Stimulated activated naive CD8-positive, alpha-beta T cell treated with anti-CD3 and anti-CD28 coated beads, Interleukin-15, Interleukin-2, amounts not matched to agents 100 U/mL and 50 U/mL, for 24 hours (primary cell): ENCODE measurements at regions not wholly inside any gene's neighbourhood (a gene's known extent, or its start where the extent isn't known, plus 50 kb on each side); places are given as distances from the start of the nearest gene placed in this dataset.

ENCODE experiments used
- ATAC-seq: fragments of 150-1000 bp; cut with Tn5 transposase; one replicate; pipeline ENCODE4 v1.10.0; 2021
- DNase-seq: peaks from one replicate; pipeline ENCODE4 v3.0.0; 2021

GRCh38 chr16:52052818-52053217 is 494.1 kb downstream of the TOX3 start:
- ATAC-seq: no peak
- DNase-seq: no peak

- ATAC-seq (no peak), DNase-seq (no peak)
Measured at GRCh38 chr16:52051414-52052172, 495.4 kb downstream of the TOX3 start.

- ATAC-seq: no peak
- DNase-seq: no peak
Measured at GRCh38 chr16:52050418-52050817, 496.5 kb downstream of the TOX3 start.

GRCh38 chr16:52035436-52035835 is 511.5 kb downstream of the TOX3 start:
- no peak for ATAC-seq
- no peak for DNase-seq

- DNase-seq: no peak
- ATAC-seq: no peak
Measured at GRCh38 chr16:52034830-52035229, 512.1 kb downstream of the TOX3 start.

GRCh38 chr16:52033992-52034391 is 513.0 kb downstream of the TOX3 start:
- DNase-seq (no peak), ATAC-seq (no peak)

- ATAC-seq (no peak), DNase-seq (no peak)
Measured at GRCh38 chr16:52022980-52023379, 524.0 kb downstream of the TOX3 start.

GRCh38 chr16:52022177-52022576 is 524.8 kb downstream of the TOX3 start:
- DNase-seq (no peak), ATAC-seq (no peak)

- ATAC-seq: no peak
- no peak for DNase-seq
Measured at GRCh38 chr16:52016387-52016786, 530.6 kb downstream of the TOX3 start.

GRCh38 chr16:52005551-52005950 is 541.4 kb downstream of the TOX3 start:
- ATAC-seq: no peak
- DNase-seq: no peak

GRCh38 chr16:52004343-52004742 is 542.6 kb downstream of the TOX3 start:
- DNase-seq (no peak), ATAC-seq (no peak)

- ATAC-seq: no peak
- no peak for DNase-seq
Measured at GRCh38 chr16:52002026-52002425, 544.9 kb downstream of the TOX3 start.

GRCh38 chr16:51996516-51996915 is 550.4 kb downstream of the TOX3 start:
- ATAC-seq (no peak), DNase-seq (no peak)

GRCh38 chr16:51994597-51994996 is 552.3 kb downstream of the TOX3 start:
- no peak for DNase-seq
- no peak for ATAC-seq

- ATAC-seq: no peak
Measured at GRCh38 chr16:51989637-51990230, 557.2 kb downstream of the TOX3 start.

GRCh38 chr16:51988977-51989376 is 558.0 kb downstream of the TOX3 start:
- no peak for ATAC-seq

More at GRCh38 chr16:51989637-51990230, 557.2 kb downstream of the TOX3 start:
- no peak for DNase-seq

GRCh38 chr16:51987519-51987918 is 559.4 kb downstream of the TOX3 start:
- DNase-seq (no peak), ATAC-seq (no peak)

More at GRCh38 chr16:51988977-51989376, 558.0 kb downstream of the TOX3 start:
- DNase-seq: no peak

- no peak for DNase-seq
- no peak for ATAC-seq
Measured at GRCh38 chr16:51986717-51987116, 560.2 kb downstream of the TOX3 start.

- DNase-seq: no peak
- ATAC-seq: no peak
Measured at GRCh38 chr16:51986301-51986700, 560.6 kb downstream of the TOX3 start.

- ATAC-seq (no peak), DNase-seq (no peak)
Measured at GRCh38 chr16:51985126-51985525, 561.8 kb downstream of the TOX3 start.

GRCh38 chr16:51984395-51984794 is 562.5 kb downstream of the TOX3 start:
- ATAC-seq (no peak), DNase-seq (no peak)

- DNase-seq (peak; percentile 21), ATAC-seq (no peak)
Measured at GRCh38 chr16:51982715-51983680, 563.9 kb downstream of the TOX3 start.

GRCh38 chr16:51981725-51982124 is 565.2 kb downstream of the TOX3 start:
- ATAC-seq: no peak
- DNase-seq: no peak
